Uterus (tissue), 3 donors: ENCODE measurements at regions not wholly inside any gene's neighbourhood (a gene's known extent, or its start where the extent isn't known, plus 50 kb on each side); places are given as distances from the start of the nearest gene placed in this dataset.

Experiments
- DNase-seq, 2 donors: peaks; one replicate each; pipeline ENCODE4 v3.0.0-alpha.2; 2019 to 2020
- H3K27ac ChIP-seq, 2 donors: fragments of 200-600 bp; sonication (generic); 1 replicate in 1 of 2; 2 replicates in 1 of 2; pipeline ENCODE4 v1.5.1; 2016 to 2018
- H3K27me3 ChIP-seq, 2 donors: fragments of 200-600 bp; sonication (generic); one replicate each; pipeline ENCODE4 v1.5.1; 2018 to 2019; ENCODE audit warnings: control low read depth in 1 of 2
- H3K36me3 ChIP-seq, 2 donors: fragments of 200-600 bp; sonication (generic); one replicate each; pipeline ENCODE4 v1.5.1; 2019; ENCODE audit warnings: control low read depth in 1 of 2
- H3K4me1 ChIP-seq, 2 donors: fragments of 200-600 bp; sonication (generic); one replicate each; pipeline ENCODE4 v1.5.1; 2018 to 2019; ENCODE audit warnings: control low read depth in 1 of 2
- H3K4me3 ChIP-seq, 2 donors: fragments of 200-600 bp; sonication (generic); 1 replicate in 1 of 2; 2 replicates in 1 of 2; pipeline ENCODE4 v1.5.1; 2018 to 2019; ENCODE audit warnings: mild to moderate bottlenecking in 1 of 2
- H3K9me3 ChIP-seq, 2 donors: fragments of 200-600 bp; sonication (generic); one replicate each; pipeline ENCODE4 v1.5.1; 2019; ENCODE audit warnings: control low read depth in 1 of 2
- POLR2A ChIP-seq, 2 donors: fragments of 450-650 bp; IDR thresholded peaks; one replicate each; pipeline ENCODE4 v1.6.1; 2016; ENCODE audit warnings: antibody characterized with exemption in 2 of 2, mild to moderate bottlenecking in 1 of 2, moderate library complexity in 1 of 2
- intact Hi-C: fragments of 100-400 bp; cut with DNase I; formaldehyde crosslinking; loops from one replicate; pipeline ENCODE4 v1.15.1; 2023; ENCODE audit warnings: low total_unique reads
- TF ChIP-seq, protein P1 (sequence below), 4 experiments: fragments of 200-600 bp in 2 of 4; fragments of 450-650 bp in 2 of 4; sonication (generic) in 2 of 4; IDR thresholded peaks; one replicate each; pipeline ENCODE4 v1.5.1; 2016 to 2019; ENCODE audit warnings: antibody characterized with exemption in 4 of 4, mild to moderate bottlenecking in 2 of 4, moderate library complexity in 1 of 4
- donor health status: DM: yes; HTN: yes; CAD: no.

DNA sequence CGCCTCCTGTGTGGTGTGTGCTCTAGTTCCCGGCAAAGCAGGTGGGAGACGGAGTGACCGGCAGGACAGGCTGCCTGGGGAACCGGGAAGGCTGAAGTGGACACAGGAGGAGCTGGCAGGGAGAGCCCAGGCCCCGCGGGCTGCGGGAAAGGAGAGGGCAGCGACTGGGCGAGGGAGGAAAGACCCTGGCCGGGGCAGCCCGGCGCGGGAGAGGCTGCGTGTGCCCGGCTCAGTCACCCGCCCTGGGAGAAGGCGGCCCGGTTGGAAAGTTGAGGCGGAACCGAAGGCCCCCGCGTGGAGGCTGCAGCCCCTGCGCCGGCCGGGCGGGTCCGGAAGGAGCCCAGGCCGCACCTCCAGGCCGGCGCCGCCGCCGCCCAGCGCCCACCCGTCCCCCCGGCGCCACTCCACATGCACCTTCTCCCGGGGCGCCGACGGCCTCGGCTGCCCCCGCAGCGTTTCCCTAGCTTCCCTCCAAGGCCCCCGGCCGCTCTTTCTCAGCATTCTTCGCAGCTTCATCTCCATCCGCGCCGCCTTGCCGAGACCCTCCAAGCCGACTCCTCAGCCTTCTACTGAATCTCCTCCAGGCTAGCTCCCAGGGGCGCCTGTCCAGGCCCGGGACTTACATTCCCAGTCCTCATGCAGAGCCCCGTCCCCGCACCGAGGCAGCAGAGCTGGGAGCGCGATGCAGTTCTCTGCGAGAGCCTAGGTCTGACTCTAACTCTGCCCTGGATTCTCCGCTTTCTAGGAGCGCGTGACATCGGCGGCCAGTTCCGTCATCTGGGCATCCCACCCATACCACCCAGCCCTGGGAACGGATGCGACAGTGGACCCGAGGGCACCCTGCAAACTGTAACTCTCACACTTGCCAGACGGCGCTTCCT, 152.0 kb downstream of the ERCC6L2 start:
- intact Hi-C loops = no loop called here
- no peak for DNase-seq
- no peaks in the 10 kb centered on the region for H3K27me3 ChIP-seq
- no peaks in the 10 kb centered on the region for H3K9me3 ChIP-seq
- peaks cover 0 to 13% of the 10 kb centered on the region in 2 donors for H3K4me1 ChIP-seq
- peak overlapping the region in 1 of 2 donors; percentile 17 for H3K4me3 ChIP-seq
- H3K36me3 ChIP-seq = no peaks in the 10 kb centered on the region
- TF ChIP-seq, protein P1, sequence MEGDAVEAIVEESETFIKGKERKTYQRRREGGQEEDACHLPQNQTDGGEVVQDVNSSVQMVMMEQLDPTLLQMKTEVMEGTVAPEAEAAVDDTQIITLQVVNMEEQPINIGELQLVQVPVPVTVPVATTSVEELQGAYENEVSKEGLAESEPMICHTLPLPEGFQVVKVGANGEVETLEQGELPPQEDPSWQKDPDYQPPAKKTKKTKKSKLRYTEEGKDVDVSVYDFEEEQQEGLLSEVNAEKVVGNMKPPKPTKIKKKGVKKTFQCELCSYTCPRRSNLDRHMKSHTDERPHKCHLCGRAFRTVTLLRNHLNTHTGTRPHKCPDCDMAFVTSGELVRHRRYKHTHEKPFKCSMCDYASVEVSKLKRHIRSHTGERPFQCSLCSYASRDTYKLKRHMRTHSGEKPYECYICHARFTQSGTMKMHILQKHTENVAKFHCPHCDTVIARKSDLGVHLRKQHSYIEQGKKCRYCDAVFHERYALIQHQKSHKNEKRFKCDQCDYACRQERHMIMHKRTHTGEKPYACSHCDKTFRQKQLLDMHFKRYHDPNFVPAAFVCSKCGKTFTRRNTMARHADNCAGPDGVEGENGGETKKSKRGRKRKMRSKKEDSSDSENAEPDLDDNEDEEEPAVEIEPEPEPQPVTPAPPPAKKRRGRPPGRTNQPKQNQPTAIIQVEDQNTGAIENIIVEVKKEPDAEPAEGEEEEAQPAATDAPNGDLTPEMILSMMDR (IDR thresholded peaks at IDR 0.05) = no peak
- TF ChIP-seq POLR2A (IDR thresholded peaks at IDR 0.05) = no peak
- H3K27ac ChIP-seq = no peak overlapping the region

DNA sequence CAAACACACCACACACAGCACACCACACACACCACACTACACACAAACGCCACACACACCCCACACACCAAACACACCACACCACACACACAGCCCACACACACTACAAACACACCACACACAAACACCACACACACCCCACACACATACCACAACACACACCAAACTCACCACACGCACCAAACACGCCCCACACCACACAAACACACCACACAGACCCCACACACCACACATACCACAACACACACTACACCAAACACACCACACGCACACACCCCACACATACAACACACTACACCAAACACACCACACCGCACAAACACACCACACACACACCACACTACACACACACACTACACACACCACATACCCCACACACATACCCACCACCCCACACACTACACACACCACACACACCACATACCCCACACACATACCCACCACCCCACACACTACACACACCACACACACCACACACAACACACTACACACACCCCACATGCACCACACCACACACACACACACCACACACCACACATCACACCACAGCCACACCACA, 151.2 kb downstream of the ERCC6L2 start:
- no peaks in the 10 kb centered on the region for H3K9me3 ChIP-seq
- no peak overlapping the region for H3K27ac ChIP-seq
- no peak overlapping the region for H3K4me3 ChIP-seq
- DNase-seq = no peak
- H3K36me3 ChIP-seq = no peaks in the 10 kb centered on the region
- TF ChIP-seq, protein P1 (IDR thresholded peaks at IDR 0.05) = no peak
- TF ChIP-seq POLR2A (IDR thresholded peaks at IDR 0.05) = no peak
- H3K4me1 ChIP-seq = peaks cover 0 to 19% of the 10 kb centered on the region in 2 donors
- intact Hi-C loops = no loop called here
- H3K27me3 ChIP-seq = no peaks in the 10 kb centered on the region

DNA sequence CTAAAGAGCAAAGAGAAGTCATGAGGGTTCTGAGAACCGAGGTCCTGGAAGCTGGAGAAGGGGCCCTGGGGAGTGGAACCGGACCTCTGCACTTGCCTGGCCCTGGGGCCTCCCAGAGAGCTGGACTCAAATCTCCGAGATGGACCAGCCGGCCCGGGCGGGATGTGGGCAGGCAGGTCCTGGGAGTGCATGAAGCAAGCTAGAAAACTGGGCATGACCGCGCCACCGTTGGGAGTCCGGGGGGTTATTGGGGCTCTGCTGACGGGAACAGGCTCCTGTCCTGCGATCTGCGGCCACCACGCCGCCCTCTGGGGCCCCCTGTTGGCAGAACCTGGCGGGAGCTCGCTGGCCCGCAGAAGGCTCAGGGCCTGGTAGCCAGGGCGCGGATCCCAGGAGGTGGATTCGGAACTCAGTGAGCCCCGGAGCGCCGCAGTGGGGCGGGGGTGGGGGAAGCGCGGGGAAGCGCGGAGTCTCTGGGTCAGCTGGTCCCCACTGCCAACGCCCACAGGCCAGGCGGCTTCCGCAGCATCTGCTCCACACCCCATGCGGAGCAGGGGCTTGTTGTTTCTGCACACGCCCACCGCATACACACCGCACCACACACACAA, 150.6 kb downstream of the ERCC6L2 start:
- no peak overlapping the region for H3K4me3 ChIP-seq
- no peak for DNase-seq
- no peaks in the 10 kb centered on the region for H3K36me3 ChIP-seq
- H3K9me3 ChIP-seq = no peaks in the 10 kb centered on the region
- peaks cover 0 to 21% of the 10 kb centered on the region in 2 donors for H3K4me1 ChIP-seq
- no peaks in the 10 kb centered on the region for H3K27me3 ChIP-seq
- no peak overlapping the region for H3K27ac ChIP-seq
- intact Hi-C loops = no loop called here
- TF ChIP-seq, protein P1 (IDR thresholded peaks at IDR 0.05) = no peak

DNA sequence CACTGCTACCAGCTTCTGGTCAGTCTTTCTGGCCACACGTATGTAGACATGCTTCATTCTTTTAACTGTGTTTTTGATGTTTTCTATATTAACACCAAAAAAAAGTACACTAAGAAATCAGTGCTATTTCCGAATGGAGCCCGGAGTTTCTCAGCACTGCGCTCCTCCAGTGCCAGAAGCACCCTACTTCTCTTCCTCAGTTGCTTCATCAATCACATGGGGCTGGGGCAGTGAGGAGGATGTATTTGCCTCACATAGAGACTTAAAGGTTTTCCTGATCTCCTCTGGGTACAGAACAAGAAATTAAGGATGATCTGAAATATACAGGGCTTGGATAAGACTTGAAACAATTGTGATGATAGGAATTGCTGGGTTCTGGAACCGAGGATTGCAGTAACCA, 148.0 kb downstream of the ERCC6L2 start:
- intact Hi-C loops = no loop called here
- H3K9me3 ChIP-seq = no peaks in the 10 kb centered on the region
- no peaks in the 10 kb centered on the region for H3K27me3 ChIP-seq
- no peak overlapping the region for H3K4me3 ChIP-seq
- no peaks in the 10 kb centered on the region for H3K36me3 ChIP-seq
- DNase-seq = no peak
- TF ChIP-seq, protein P1 (IDR thresholded peaks at IDR 0.05) = no peak
- TF ChIP-seq POLR2A (IDR thresholded peaks at IDR 0.05) = no peak
- H3K27ac ChIP-seq = no peak overlapping the region
- H3K4me1 ChIP-seq = peaks cover 0 to 21% of the 10 kb centered on the region in 2 donors
